GM21515 (cell line): ENCODE measurements at regions not wholly inside any gene's neighbourhood (a gene's known extent, or its start where the extent isn't known, plus 50 kb on each side); places are given as distances from the start of the nearest gene placed in this dataset.
A peak's percentile ranks its signal among the peaks of the same experiment; 100 is the strongest.

Experiments
- ATAC-seq: cut with Tn5 transposase; IDR thresholded peaks from one replicate; pipeline ENCODE4 v1.9.1; 2021; ENCODE audit not compliant: unreplicated experiment

GRCh38 chr7:50209461-50210135 is 94.9 kb upstream of the IKZF1 start:
- no peak for ATAC-seq

- ATAC-seq: no peak
These were observed 96.0 kb upstream of the IKZF1 start for GRCh38 chr7:50208378-50208982.

- ATAC-seq: no peak
These were observed 96.7 kb upstream of the IKZF1 start for GRCh38 chr7:50207686-50208255.

GRCh38 chr7:50207251-50207564 is 97.3 kb upstream of the IKZF1 start:
- no peak for ATAC-seq

GRCh38 chr7:50206453-50207250 is 97.9 kb upstream of the IKZF1 start:
- ATAC-seq: no peak

DNA sequence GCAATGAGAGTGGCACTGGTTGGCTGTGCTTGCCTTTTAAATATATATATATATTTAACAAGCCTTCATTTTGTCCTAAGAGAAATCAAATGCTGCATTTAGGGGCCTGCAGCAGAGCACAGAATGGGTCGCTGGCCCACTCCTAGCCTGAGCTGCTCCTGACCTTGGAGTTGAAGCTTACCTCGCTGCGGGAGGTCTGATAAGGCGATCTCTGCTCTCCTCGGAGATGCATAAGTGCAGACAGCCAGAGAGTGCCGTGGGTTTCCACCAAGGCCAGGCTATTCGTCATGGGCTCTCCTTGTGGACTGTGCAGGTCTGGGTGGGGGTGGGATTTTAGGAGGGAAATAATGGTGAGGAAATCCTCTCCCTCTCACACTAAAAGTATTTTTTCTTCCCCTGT is 99.5 kb upstream of the IKZF1 start:
- no peak for ATAC-seq

- ATAC-seq: no peak
These were observed 99.9 kb upstream of the IKZF1 start for GRCh38 chr7:50204581-50204980.

DNA sequence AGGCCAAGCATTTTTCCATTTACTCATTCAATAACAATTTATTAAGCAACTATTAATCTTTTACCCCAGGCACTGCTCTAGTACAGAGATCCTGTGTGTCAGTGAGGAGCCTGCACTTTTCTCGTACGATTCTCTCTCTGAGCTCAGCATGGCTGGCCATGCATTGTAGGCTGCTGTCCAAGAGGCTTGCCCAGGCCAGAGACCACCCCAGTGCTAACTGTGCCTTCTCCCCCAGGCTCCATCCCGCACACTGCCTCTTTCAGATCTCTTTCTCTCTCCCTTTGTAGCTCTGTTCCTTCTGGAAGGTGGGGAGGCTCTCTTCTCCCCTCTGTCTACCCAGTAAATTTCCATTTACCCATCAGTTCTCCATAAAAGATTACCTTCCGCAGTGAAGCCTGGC is 101.0 kb upstream of the IKZF1 start:
- no peak for ATAC-seq

DNA sequence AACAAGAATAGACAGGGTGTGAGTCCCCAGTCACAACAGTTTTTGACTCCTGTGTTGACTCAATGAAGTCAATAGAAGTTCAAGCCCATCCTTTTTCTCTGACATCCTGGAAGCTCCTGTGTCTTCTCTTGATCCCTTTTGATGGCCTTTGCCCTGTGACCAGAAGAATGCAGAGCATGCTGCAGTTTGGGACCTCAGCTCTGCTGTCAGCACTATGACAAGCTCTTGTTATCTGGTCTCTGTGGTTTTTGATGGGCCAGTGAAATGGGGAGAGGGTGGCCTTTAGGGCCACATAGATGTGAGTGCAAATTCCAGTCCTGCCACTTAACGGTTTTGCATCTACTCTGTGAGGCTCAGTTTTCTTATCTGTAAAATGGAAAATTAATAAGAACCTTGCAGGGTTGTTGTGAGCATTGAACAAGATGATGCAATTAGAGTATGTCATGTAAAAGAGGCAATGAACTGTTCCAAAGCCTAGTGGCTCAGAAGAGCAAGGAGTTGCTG is 102.4 kb upstream of the IKZF1 start:
- no peak for ATAC-seq

DNA sequence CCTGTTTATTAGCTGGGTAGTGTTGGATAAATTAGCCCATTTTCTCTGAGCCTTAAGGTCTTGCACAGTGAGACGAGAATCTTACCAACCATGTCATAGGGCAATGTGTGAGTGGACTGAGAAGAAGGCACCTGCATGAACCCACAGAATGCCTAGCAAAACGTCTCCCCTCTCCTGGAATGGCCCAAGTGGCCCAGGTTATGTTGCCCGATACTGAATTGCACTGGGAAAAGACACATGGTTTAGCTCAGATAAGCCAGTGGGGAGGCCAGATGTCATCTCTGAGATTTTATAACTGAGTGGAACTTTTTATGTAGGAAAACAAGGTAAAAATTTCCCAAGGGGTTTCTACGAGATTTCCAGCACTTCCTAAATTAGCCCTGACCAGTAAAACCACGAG is 104.7 kb upstream of the IKZF1 start:
- no peak for ATAC-seq

DNA sequence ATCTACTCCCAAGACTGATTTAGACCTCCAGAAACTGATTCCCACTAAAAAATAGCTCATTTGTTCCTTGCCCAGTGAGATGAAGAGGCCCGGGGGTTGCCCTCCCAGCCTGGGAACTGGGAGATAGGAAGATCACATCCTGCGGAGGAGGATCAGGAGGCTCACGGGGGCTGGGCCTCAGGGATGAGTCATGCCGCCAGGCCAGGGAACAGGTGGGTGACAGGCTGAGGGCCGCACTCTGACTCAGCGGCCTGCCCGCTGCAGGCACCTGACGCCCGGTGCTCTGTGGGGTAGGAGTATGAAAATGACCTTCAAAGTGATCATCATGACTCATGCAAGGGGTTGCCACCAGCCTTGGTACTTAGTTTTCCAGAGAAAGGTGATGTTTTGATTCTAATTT is 104.5 kb upstream of the ZPBP start:
- peak; percentile 65 for ATAC-seq

GRCh38 chr7:50196719-50197118 is 103.7 kb upstream of the ZPBP start:
- no peak for ATAC-seq

DNA sequence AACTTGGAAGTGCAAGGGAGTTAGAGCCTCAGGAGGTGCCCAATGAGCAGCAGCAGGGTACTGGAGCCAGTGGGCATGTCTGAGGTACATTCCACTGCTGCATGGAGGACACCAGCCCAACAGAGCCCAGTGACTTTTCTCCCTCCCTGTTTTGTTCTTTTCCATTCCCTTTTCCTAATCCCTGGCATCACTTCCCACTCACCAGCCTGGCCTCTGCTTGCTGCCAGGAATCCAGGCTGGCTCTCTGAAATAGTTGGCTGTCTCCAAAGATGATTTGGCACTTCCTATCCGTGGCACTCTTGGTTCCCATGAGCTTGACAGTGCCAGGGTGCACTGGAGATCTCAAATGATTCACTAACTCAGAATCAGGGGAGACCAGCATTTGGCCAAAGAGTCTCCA is 97.7 kb upstream of the ZPBP start:
- no peak for ATAC-seq

DNA sequence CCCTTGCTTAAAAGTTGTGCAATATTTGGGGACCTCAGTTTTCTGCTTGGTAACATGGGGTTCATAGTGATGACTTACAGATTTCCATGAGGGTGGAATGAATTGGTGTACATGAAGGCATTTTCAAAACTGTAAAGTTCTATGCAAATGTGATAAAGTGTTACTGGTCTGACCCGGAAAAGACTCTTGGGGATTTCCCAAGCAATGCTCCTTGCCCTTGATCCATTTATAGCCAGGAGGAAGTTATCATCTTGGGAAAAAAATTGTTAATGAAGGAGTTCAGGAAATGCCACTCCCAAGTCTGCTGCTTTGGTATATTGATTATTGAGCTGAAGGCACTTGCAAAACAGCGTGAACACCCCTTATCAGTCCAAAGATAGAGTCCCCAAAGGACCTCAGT is 96.3 kb upstream of the ZPBP start:
- no peak for ATAC-seq

DNA sequence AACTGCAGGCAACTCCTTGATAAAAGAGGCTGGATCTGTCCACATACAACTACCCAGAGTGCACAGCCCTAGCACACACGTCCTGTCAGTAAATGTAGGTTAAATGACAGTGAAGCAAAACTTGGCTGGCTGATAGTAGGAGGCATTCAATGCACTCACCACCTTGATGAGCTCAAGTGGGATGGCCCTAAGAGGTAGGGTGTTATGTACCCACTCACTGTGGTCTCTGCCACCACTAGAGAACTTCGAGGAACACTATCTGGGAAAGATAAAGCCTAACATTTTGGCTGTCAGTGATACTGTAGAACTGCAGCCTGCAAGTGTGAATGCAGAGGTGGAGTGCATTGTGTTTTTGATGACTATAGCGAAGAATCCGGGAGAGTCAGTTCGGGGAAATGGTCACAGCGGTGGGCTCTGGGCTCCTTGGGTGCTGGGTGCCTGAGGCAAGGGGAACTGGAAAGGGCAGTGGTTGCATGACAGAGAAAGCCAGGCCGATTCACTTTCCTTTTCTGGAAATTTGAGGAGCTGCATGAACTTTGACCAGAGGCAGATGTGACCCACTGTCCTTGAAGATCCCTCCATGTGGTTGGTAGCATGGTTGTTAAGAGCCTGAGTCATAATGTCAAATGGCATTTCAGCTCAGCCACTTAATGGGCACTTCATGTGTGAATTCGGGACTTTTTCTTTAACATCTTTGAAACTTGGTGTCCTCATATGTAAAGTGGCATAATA is 93.1 kb upstream of the ZPBP start:
- ATAC-seq: no peak

GRCh38 chr7:50185208-50185607 is 92.2 kb upstream of the ZPBP start:
- ATAC-seq: no peak

DNA sequence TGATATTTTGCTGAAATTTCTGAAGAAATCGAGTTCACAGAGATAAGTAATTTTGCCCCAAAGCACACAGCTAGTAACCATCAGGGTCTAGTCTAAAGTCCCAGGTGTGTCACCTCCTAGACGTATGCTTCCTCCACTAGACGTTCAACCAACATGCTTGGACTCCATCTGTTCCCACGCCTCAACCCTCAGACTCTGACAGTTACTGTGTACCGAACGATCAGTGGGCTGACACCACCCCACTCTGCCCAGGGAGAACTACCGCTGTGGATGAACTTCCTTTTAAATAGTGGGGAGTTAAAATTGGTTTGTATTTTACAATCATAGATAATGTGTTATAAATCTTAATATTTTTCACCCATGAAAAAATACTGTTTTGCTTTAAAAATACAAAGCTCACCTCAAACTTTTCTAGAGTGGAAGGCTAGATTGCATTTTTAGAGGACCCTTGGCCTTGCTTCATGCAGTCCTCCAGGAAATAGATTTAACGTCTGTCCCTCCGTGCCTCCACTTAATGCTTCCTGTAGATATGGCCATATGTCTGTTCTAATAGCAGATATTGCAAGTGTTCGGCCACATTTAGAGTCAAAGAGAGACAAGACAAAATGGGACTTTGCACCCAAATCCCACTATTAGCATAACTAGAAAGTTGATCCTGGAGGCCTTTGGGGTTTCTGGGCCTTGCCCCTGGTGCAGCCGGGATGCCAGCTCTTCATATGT is 91.4 kb upstream of the ZPBP start:
- ATAC-seq: no peak

DNA sequence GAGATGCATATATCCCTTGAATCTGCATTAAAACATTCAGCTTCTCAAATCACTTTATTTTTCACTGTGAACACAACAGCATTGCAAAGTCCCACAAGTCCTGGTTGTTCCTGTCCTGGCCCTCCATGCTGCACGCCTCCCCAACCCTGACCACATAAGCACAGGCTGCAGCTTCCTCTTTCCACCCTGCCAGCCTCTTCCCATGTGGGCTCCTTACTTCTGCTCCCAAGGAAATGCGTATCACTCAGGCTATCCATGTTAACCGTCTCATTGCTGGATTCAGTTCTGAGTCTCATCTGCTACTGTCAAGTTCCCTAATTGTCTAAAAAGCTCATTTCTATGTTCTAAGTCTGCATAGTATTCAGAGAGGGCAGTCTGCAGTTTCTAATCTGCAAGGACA is 89.7 kb upstream of the ZPBP start:
- no peak for ATAC-seq

DNA sequence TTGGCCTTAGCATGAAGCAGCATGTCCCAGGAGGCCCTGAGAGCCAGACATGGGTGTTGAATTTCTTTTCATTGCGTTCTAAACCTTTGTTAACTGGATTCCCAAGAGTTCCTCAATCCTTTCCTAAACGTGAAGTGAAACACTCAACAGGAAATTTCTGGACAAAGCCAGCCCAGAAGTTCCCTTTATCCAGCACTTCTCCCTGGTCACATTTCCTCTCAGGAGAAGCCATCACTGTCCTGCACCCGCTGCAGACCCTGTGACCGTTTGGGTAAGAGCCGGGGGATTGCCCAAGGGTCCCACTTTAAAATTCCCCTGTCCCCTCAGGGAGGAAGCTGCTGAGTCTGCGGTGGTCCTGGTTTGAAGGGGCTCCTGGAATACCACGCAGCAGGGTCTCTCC is 88.0 kb upstream of the ZPBP start:
- no peak for ATAC-seq

GRCh38 chr7:50178166-50178565 is 85.1 kb upstream of the ZPBP start:
- ATAC-seq: no peak

GRCh38 chr7:50174948-50175347 is 81.9 kb upstream of the ZPBP start:
- no peak for ATAC-seq
